ENCODE measurements at regions not wholly inside any gene's neighbourhood (a gene's known extent, or its start where the extent isn't known, plus 50 kb on each side); places are given as distances from the start of the nearest gene placed in this dataset.

DNA sequence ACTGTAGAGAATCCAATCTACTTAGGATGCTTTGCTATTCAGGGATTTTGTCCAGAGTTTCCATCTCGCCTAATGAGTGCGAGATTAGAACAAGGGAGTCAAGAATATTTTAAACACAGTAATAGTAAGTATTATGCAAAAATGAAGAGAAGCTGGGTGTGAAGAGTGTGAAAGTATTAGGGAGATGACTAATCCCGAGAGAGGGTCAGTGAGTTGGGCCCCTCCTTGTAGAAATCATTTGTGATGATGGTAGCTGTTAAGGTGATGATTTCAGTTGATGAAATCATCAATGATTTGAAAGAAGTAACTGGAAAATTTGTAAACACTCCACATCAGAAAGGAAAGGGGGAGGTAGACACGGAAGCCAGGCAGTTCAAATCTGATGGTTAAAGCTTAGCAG is 478.9 kb upstream of the MGAT4C start:
- ChIA-PET POLR2A (no interaction called here), CTCF (interaction anchor here (1.1 kb wide), 1 partner anchor 9 kb away, joined by 3 read pairs; no protein-coding TSS in a partner anchor)
- TF ChIP-seq, protein P1, sequence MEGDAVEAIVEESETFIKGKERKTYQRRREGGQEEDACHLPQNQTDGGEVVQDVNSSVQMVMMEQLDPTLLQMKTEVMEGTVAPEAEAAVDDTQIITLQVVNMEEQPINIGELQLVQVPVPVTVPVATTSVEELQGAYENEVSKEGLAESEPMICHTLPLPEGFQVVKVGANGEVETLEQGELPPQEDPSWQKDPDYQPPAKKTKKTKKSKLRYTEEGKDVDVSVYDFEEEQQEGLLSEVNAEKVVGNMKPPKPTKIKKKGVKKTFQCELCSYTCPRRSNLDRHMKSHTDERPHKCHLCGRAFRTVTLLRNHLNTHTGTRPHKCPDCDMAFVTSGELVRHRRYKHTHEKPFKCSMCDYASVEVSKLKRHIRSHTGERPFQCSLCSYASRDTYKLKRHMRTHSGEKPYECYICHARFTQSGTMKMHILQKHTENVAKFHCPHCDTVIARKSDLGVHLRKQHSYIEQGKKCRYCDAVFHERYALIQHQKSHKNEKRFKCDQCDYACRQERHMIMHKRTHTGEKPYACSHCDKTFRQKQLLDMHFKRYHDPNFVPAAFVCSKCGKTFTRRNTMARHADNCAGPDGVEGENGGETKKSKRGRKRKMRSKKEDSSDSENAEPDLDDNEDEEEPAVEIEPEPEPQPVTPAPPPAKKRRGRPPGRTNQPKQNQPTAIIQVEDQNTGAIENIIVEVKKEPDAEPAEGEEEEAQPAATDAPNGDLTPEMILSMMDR (IDR thresholded peaks at IDR 0.05; ENCODE audit: control extremely low read depth, extremely low read depth, low read depth, missing control alignments): no peak
- no peak for DNase-seq (ENCODE audit: extremely low spot score)

DNA sequence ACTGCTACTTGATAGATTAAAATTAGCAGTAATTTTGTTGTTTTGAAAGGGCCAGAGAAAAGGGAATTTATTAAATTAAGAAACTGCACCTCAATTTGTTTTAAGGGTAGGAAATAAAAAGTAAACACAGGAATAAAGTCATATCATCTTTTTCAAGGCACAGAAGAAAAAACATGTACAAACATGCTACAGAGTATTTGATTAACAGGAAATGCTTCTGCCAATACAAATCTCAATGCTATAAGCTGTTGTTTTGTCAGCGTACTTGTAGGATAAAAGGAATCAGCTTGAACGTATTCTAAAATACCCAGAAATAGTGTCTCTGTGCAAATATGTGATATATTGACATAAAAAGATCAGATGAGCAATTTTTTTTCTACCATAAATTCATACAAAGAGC is 474.0 kb upstream of the MGAT4C start:
- TF ChIP-seq, protein P1 (IDR thresholded peaks at IDR 0.05; ENCODE audit: control extremely low read depth, extremely low read depth, low read depth, missing control alignments): no peak
- ChIA-PET CTCF (no interaction called here), POLR2A (no interaction called here)
- DNase-seq (ENCODE audit: extremely low spot score): no peak

DNA sequence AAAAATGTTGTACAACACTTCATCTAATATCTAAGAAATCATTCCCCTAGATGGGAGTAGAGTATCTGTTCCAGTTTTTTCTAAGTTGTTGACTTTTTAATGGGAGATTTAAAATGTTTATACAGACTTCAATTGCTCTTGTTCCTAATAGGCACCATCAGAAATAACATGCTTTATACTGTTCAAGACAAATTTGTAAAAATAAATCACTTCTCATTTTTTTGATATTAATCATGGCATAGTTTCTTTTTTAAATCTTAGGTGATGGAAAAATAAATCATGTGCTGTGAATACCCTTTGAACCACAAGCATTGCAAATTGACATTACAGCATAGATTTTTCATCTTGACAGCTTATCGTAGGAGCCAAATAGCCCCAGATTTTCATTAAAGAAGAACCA is 473.5 kb upstream of the MGAT4C start:
- ChIA-PET POLR2A (no interaction called here), CTCF (no interaction called here)
- no peak for DNase-seq (ENCODE audit: extremely low spot score)

DNA sequence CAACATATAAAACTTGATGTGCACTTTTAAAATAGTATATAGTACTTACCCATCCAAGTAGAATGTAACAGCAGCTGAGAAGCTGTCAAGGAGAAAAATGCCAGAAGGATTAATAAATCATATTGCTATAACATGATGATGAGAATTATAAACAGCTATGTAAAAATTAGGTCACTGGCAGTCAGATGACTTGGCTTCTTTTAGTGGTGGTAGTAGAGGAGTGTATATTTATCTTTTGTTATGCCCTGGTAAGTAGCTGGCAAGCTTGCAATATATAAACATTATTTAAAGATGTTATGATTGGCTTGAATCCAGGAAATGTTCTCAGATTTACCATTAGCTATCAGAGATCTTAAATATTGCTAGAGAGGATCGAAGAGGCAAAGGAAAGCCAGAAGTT is 471.0 kb upstream of the MGAT4C start:
- no peak for DNase-seq (ENCODE audit: extremely low spot score)
- ChIA-PET POLR2A (no interaction called here), CTCF (no interaction called here)
- TF ChIP-seq, protein P1 (IDR thresholded peaks at IDR 0.05; ENCODE audit: control extremely low read depth, extremely low read depth, low read depth, missing control alignments): no peak

More for the DNA sequence above, 473.5 kb upstream of the MGAT4C start:
- TF ChIP-seq, protein P1 (IDR thresholded peaks at IDR 0.05; ENCODE audit: control extremely low read depth, extremely low read depth, low read depth, missing control alignments): no peak

DNA sequence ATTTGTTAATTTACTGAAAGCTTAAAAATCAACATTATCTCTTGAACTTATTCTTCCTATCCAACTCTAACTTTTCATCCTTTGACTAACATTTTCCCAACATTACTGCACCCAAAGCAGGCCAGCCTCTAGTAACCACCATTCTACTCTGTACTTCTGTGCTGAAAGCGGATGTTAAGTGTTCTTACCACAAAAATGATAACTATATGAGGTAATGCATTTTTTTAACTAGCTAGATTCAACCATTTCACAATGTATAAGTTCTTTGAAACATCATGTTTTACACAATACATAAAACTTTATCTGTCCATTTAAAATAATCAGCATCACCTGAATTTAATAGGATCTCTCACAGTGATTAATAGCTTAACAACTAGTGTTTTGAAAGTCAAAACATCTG is 468.5 kb upstream of the MGAT4C start:
- ChIA-PET CTCF (interaction anchor here (1.3 to 1.4 kb wide), 2 partner anchors 10 to 11 kb away, joined by 4 to 5 read pairs; no protein-coding TSS in a partner anchor), POLR2A (no interaction called here)
- TF ChIP-seq, protein P1 (IDR thresholded peaks at IDR 0.05; ENCODE audit: control extremely low read depth, extremely low read depth, low read depth, missing control alignments): no peak
- DNase-seq (ENCODE audit: extremely low spot score): no peak

DNA sequence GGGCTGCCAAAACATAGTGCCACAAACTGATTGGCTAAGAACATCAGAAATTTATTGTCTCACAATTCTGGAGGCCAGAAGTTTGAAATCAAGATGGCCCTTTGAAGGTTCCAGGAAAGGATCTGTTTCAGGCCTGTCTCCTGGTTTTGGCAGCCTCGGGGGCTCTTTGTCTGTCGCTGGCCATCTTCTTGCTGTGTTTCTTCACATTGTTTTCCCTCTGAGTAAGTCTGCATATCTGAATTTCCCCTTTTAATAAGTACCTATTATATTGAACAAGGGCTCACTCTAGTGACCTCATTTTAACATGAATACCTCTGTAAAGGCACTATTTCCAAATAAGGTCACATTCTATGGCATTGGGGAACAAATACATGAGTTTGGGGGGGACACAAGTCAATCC is 467.1 kb upstream of the MGAT4C start:
- TF ChIP-seq, protein P1 (IDR thresholded peaks at IDR 0.05; ENCODE audit: control extremely low read depth, extremely low read depth, low read depth, missing control alignments): no peak
- DNase-seq (ENCODE audit: extremely low spot score): no peak
- POLR2A ChIA-PET: no interaction called here
- CTCF ChIA-PET: no interaction called here
